Smooth muscle cell (in vitro differentiated cells): ENCODE measurements at regions not wholly inside any gene's neighbourhood (a gene's known extent, or its start where the extent isn't known, plus 50 kb on each side); places are given as distances from the start of the nearest gene placed in this dataset.

Source experiments
- DNase-seq: peaks from one replicate; lab custom pipeline; 2025; ENCODE audit not compliant: unreplicated experiment; lab: John Stamatoyannopoulos, UW
- H2AFZ ChIP-seq: fragments of 200-600 bp; sonication (generic); 2 replicates; pipeline ENCODE4 v1.6.0; 2016; ENCODE audit warnings: antibody characterized with exemption, low read depth, mild to moderate bottlenecking
- H3F3A ChIP-seq: fragments of 200-600 bp; sonication (generic); 2 replicates; pipeline ENCODE4 v1.6.0; 2017; ENCODE audit warnings: antibody characterized with exemption, low read depth
- H3K27ac ChIP-seq: fragments of 200-600 bp; sonication (generic); 2 replicates; pipeline ENCODE4 v1.5.1; 2016; ENCODE audit warnings: low read depth, mild to moderate bottlenecking
- H3K27me3 ChIP-seq: fragments of 200-600 bp; sonication (generic); 2 replicates; pipeline ENCODE4 v1.6.1; 2016; ENCODE audit warnings: low read depth, mild to moderate bottlenecking
- H3K36me3 ChIP-seq: fragments of 200-600 bp; sonication (generic); 2 replicates; pipeline ENCODE4 v1.5.1; 2016; ENCODE audit warnings: low read depth
- H3K4me1 ChIP-seq: fragments of 200-600 bp; sonication (generic); 2 replicates; pipeline ENCODE4 v1.5.1; 2016; ENCODE audit warnings: low read depth
- H3K4me2 ChIP-seq: fragments of 200-600 bp; sonication (generic); 2 replicates; pipeline ENCODE4 v1.6.0; 2016; ENCODE audit warnings: mild to moderate bottlenecking
- H3K4me3 ChIP-seq: fragments of 200-600 bp; sonication (generic); 2 replicates; pipeline ENCODE4 v1.5.1; 2016; ENCODE audit warnings: mild to moderate bottlenecking
- H3K79me2 ChIP-seq: fragments of 200-600 bp; sonication (generic); 2 replicates; pipeline ENCODE4 v1.6.0; 2016; ENCODE audit warnings: low read depth, mild to moderate bottlenecking
- H3K9ac ChIP-seq: fragments of 200-600 bp; sonication (generic); 2 replicates; pipeline ENCODE4 v1.6.0; 2016; ENCODE audit warnings: low read depth
- H3K9me3 ChIP-seq: fragments of 200-600 bp; sonication (generic); replicated peaks from 2 replicates; pipeline ENCODE4 v1.5.1; 2016; ENCODE audit warnings: low read depth
- H4K20me1 ChIP-seq: fragments of 200-600 bp; sonication (generic); 2 replicates; pipeline ENCODE4 v1.6.0; 2016; ENCODE audit warnings: low read depth
- CTCF ChIP-seq: fragments of 200-600 bp; sonication (generic); IDR thresholded peaks from 2 replicates; pipeline ENCODE4 v1.5.1; 2017; ENCODE audit warnings: borderline replicate concordance, mild to moderate bottlenecking, antibody characterized with exemption; ENCODE audit not compliant: insufficient read depth, poor library complexity, severe bottlenecking
- WGBS: methylation state at CpG from one replicate; pipeline ENCODE4 v1.1.7; 2016; ENCODE audit warnings: low lambda C conversion rate; 5-methylcytosine and 5-hydroxymethylcytosine counted together

- WGBS, result 63% methylated on average over 3 of the region's 3 CpGs
- Histone ChIP-seq H3K9ac (no peak overlapping the region), H3K79me2 (no peaks in the 10 kb centered on the region), H3K4me3 (no peak overlapping the region), H3K4me2 (no peak overlapping the region), H3K36me3 (no peaks in the 10 kb centered on the region), H3K27ac (no peak overlapping the region), H3F3A (peaks cover 7% of the 10 kb centered on the region), H4K20me1 (no peaks in the 10 kb centered on the region), H2AFZ (no peak overlapping the region), H3K4me1 (no peaks in the 10 kb centered on the region), H3K27me3 (no peaks in the 10 kb centered on the region), H3K9me3 (no peaks in the 10 kb centered on the region)
- DNase-seq, result no peak
- TF ChIP-seq CTCF, result no peak
These were observed 444.2 kb downstream of the SNAPC1 start for GRCh38 chr14:62206456-62206855.

- H3K36me3 ChIP-seq, result no peaks in the 10 kb centered on the region
- no peak for DNase-seq
- peak overlapping the region; percentile 28 for H3K4me2 ChIP-seq
- H3F3A ChIP-seq, result peaks cover 12% of the 10 kb centered on the region
- H3K27ac ChIP-seq, result peak overlapping the region; percentile 48
- no peak for TF ChIP-seq CTCF
- no peaks in the 10 kb centered on the region for H3K27me3 ChIP-seq
- no peaks in the 10 kb centered on the region for H3K4me1 ChIP-seq
- no peak overlapping the region for H3K9ac ChIP-seq
- WGBS, result 49% methylated on average over 3 of the region's 3 CpGs
- H3K9me3 ChIP-seq, result no peaks in the 10 kb centered on the region
- H2AFZ ChIP-seq, result no peak overlapping the region
- H3K4me3 ChIP-seq, result no peak overlapping the region
- H4K20me1 ChIP-seq, result no peaks in the 10 kb centered on the region
- no peaks in the 10 kb centered on the region for H3K79me2 ChIP-seq
These were observed 447.2 kb downstream of the SNAPC1 start for GRCh38 chr14:62209287-62209899.

GRCh38 chr14:62213516-62213915 lies 451.3 kb downstream of the SNAPC1 start:
- WGBS, result 22% methylated on average over 3 of the region's 3 CpGs
- no peak for DNase-seq
- TF ChIP-seq CTCF, result no peak

GRCh38 chr14:62216121-62216520 lies 453.9 kb downstream of the SNAPC1 start:
- H4K20me1 ChIP-seq, result no peaks in the 10 kb centered on the region
- no peaks in the 10 kb centered on the region for H3K9me3 ChIP-seq
- H3K79me2 ChIP-seq, result no peaks in the 10 kb centered on the region
- H3K27me3 ChIP-seq, result peaks cover 12% of the 10 kb centered on the region
- WGBS, result 91% methylated on average over 4 of the region's 4 CpGs
- H3K4me2 ChIP-seq, result no peak overlapping the region
- no peak overlapping the region for H2AFZ ChIP-seq
- H3K4me1 ChIP-seq, result no peaks in the 10 kb centered on the region
- no peak for TF ChIP-seq CTCF
- no peak overlapping the region for H3K9ac ChIP-seq
- no peak for DNase-seq
- peaks cover 5% of the 10 kb centered on the region for H3F3A ChIP-seq
- no peak overlapping the region for H3K27ac ChIP-seq
- H3K36me3 ChIP-seq, result no peaks in the 10 kb centered on the region
- H3K4me3 ChIP-seq, result no peak overlapping the region

More at GRCh38 chr14:62213516-62213915, 451.3 kb downstream of the SNAPC1 start:
- H4K20me1 ChIP-seq, result no peaks in the 10 kb centered on the region
- peak overlapping the region; percentile 41 for H3K4me2 ChIP-seq
- H3K27ac ChIP-seq, result peak overlapping the region; percentile 3
- no peak overlapping the region for H2AFZ ChIP-seq
- H3K9ac ChIP-seq, result no peak overlapping the region
- H3F3A ChIP-seq, result peaks cover 12% of the 10 kb centered on the region
- H3K4me1 ChIP-seq, result no peaks in the 10 kb centered on the region
- H3K36me3 ChIP-seq, result no peaks in the 10 kb centered on the region
- no peaks in the 10 kb centered on the region for H3K9me3 ChIP-seq
- no peaks in the 10 kb centered on the region for H3K79me2 ChIP-seq
- H3K4me3 ChIP-seq, result no peak overlapping the region
- H3K27me3 ChIP-seq, result peaks cover 12% of the 10 kb centered on the region
